HG03159 (cell line): ENCODE measurements at regions not wholly inside any gene's neighbourhood (a gene's known extent, or its start where the extent isn't known, plus 50 kb on each side); places are given as distances from the start of the nearest gene placed in this dataset.
"Not testable (repeated sequence)": the region's sequence is repeated elsewhere in the genome, so short reads cannot be mapped to it uniquely, and the experiment has no call there.

Experiments
- ATAC-seq: cut with Tn5 transposase; IDR thresholded peaks from one replicate; pipeline ENCODE4 v1.9.1; 2021; ENCODE audit warnings: mild to moderate bottlenecking, moderate library complexity; ENCODE audit not compliant: unreplicated experiment

GRCh38 chr19:27733551-27734266 is 1479.2 kb downstream of the UQCRFS1 start:
- ATAC-seq: no peak

- ATAC-seq: no peak
Observed at GRCh38 chr19:27729332-27729731, 1483.6 kb downstream of the UQCRFS1 start.

GRCh38 chr19:27722625-27723024 is 1490.3 kb downstream of the UQCRFS1 start:
- no peak for ATAC-seq

- no peak for ATAC-seq
Observed at GRCh38 chr19:27720155-27720554, 1492.8 kb downstream of the UQCRFS1 start.

- no peak for ATAC-seq
Observed at GRCh38 chr19:27719034-27719433, 1493.9 kb downstream of the UQCRFS1 start.

GRCh38 chr19:27718234-27718633 is 1494.7 kb downstream of the UQCRFS1 start:
- no peak for ATAC-seq

GRCh38 chr19:27717825-27718224 is 1495.1 kb downstream of the UQCRFS1 start:
- no peak for ATAC-seq

- ATAC-seq: no peak
Observed at GRCh38 chr19:27716922-27717321, 1496.0 kb downstream of the UQCRFS1 start.

- no peak for ATAC-seq
Observed at GRCh38 chr19:27714857-27715256, 1498.1 kb downstream of the UQCRFS1 start.

- no peak for ATAC-seq
Observed at GRCh38 chr19:27709496-27709895, 1503.5 kb downstream of the UQCRFS1 start.

- ATAC-seq: not testable (repeated sequence)
Observed at GRCh38 chr19:27708986-27709385, 1504.0 kb downstream of the UQCRFS1 start.

GRCh38 chr19:27707026-27707425 is 1505.9 kb downstream of the UQCRFS1 start:
- not testable (repeated sequence) for ATAC-seq

GRCh38 chr19:27705896-27706295 is 1507.1 kb downstream of the UQCRFS1 start:
- ATAC-seq: no peak

- ATAC-seq: no peak
Observed at GRCh38 chr19:27694361-27695055, 1518.4 kb downstream of the UQCRFS1 start.

GRCh38 chr19:27691991-27692390 is 1521.0 kb downstream of the UQCRFS1 start:
- ATAC-seq: no peak

GRCh38 chr19:27689734-27690241 is 1523.2 kb downstream of the UQCRFS1 start:
- no peak for ATAC-seq

- ATAC-seq: no peak
Observed at GRCh38 chr19:27684293-27684692, 1528.7 kb downstream of the UQCRFS1 start.

- ATAC-seq: no peak
Observed at GRCh38 chr19:27681972-27682371, 1531.0 kb downstream of the UQCRFS1 start.

- no peak for ATAC-seq
Observed at GRCh38 chr19:27679905-27680304, 1533.0 kb downstream of the UQCRFS1 start.

GRCh38 chr19:27679399-27679798 is 1533.6 kb downstream of the UQCRFS1 start:
- no peak for ATAC-seq

GRCh38 chr19:27676877-27677276 is 1536.1 kb downstream of the UQCRFS1 start:
- no peak for ATAC-seq

- ATAC-seq: no peak
Observed at GRCh38 chr19:27676334-27676733, 1536.6 kb downstream of the UQCRFS1 start.
